OCI-LY1 (cell line): ENCODE measurements at regions not wholly inside any gene's neighbourhood (a gene's known extent, or its start where the extent isn't known, plus 50 kb on each side); places are given as distances from the start of the nearest gene placed in this dataset.

Experiments used
- CTCF ChIP-seq: fragments of 200-600 bp; sonication (generic), shearing (Covaris generic); IDR thresholded peaks from 2 replicates; pipeline ENCODE4 v1.5.1; 2017; ENCODE audit warnings: mild to moderate bottlenecking, antibody characterized with exemption, low read length, moderate library complexity, mixed read lengths
- EZH2 ChIP-seq: fragments of 200-600 bp; sonication (generic), shearing (Covaris generic); IDR thresholded peaks from 2 replicates; pipeline ENCODE4 v1.8.0; 2017; ENCODE audit warnings: borderline replicate concordance, mixed run types, mild to moderate bottlenecking, antibody characterized with exemption, low read length, moderate library complexity, mixed read lengths

- TF ChIP-seq CTCF (no peak), EZH2 (no peak)
Observed at GRCh38 chr9:129463477-129463876, 157.4 kb downstream of the C9orf50 start.
